ENCODE measurements at regions not wholly inside any gene's neighbourhood (a gene's known extent, or its start where the extent isn't known, plus 50 kb on each side); places are given as distances from the start of the nearest gene placed in this dataset.
"Not testable (repeated sequence)": the region's sequence is repeated elsewhere in the genome, so short reads cannot be mapped to it uniquely, and the experiment has no call there.

DNA sequence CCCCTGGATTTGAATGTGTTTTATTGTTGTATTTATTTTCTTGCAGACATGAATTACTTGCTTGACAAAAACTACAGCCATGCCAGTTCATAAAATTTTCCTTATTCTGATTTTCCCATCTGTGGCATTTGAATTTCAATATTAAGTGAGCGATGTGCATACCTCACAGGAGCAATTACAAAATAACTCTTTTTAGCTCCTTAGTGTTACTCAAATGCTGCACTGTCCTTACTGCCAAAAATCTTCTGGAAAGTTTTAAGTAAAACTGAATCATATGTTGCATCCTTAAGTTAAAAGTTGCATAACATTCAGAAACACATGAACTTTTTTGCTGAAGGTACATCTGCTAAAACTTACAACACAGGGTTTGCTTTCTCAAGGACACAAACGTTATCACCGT, 120.1 kb downstream of the OR4M2 start:
- not testable (repeated sequence) for DNase-seq (ENCODE audit: low read depth)

DNA sequence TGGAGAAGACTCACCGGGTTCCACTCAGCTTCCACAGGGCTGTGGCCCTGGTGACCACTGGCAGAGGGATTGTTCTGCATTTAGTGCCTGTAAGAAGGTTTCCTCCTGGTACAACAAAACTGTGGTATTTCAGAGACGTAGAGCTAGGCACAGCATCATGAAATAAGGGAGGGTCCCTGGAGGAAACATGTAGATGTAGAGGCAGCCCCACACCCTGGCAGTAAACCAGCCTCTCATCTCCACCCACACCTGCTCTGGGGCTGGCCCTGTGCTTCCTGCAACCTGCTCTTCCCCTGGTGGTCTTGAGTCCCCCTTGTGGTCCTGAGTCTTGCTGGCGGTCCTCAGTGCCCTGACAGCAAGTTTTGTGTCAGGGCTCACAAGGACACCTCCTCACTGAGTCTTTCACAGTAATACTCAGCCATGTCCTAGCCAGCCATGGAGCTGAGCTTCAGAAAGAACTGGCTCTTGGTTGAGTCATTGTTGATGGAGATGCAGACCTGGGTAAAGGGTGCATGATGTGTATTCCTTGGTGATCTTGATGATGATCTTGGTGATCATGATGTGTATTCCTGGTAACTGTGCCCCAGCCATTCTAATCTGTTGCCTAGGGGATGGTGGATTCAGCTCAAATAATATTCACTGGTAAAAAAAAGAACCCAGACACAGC, 121.8 kb downstream of the OR4M2 start:
- not testable (repeated sequence) for DNase-seq (ENCODE audit: low read depth)

DNA sequence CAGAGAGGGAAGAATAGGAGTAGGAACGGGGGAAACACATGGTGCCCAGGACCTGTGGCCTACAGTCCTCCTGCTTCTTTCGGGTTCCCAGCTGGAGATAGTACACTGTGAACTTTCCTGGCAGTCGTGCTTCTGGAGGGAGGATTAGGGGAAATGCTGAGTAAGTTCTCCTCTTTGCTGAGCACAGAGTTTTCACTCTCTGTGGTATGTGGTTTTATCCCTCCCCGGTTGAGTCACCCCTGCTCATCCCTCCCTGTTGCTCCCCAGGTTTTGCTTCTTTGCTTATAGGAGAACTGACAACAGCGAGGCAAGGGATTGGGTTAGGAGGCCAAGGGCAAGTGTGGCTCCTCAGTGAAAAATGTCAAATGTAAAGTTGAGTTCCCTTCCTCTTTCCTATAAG, 122.9 kb downstream of the OR4M2 start:
- not testable (repeated sequence) for DNase-seq (ENCODE audit: low read depth)

DNA sequence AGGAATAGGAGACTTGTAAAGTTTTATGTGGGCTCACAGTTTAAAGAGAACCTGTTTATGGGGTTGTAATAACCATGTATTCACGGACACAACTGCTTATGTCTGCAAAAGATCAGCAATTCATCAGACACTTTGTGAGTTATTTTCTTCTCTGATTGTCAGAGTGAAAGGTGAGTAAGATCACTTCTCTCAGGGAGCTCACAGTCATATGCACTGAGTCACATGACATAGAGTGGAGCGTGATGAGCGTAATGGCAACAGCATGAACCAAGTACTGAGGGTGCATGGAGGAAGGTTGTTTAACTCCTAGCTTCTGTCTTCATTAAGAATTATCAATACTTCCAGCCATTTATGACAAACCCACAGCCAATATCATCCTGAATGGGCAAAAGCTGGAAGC, 128.8 kb downstream of the OR4M2 start:
- DNase-seq (ENCODE audit: low read depth): not testable (repeated sequence)

DNA sequence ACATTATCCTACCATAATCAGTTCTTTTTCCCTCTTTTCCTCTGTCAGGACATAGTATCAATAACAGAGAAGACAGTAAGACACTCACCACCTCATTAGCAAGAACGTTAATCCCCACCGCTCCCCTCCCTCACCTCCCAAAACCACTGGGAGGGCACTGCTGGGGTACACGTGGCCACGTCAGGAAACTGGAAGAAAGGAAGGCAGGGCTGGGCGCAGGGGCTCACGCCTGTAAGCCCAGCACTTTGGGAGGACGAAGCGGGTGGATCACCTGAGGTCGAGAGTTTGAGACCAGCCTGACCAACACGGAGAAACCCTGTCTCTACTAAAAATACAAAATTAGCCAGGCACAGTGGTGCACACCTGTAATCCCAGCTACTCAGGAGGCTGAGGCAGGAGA, 142.3 kb downstream of the OR4M2 start:
- DNase-seq (ENCODE audit: low read depth): not testable (repeated sequence)

DNA sequence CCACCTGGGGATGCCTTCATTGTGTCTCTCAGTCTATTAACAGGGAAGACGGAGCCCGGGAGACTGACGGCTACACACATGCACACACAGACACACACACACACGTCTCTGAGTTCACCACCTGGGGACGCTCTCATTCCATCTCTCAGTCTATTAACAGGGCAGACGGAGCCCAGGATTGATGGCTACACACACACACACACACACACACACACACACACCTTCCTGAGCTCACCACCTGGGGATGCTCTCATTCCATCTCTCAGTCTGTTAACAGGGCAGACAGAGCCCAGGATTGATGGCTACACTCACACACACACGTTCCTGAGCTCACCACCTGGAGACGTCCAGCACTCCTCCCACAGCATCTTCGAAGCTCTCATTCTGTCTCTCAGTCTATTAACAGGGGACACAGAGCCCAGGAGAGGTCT, 143.9 kb downstream of the OR4M2 start:
- DNase-seq (ENCODE audit: low read depth): no peak

DNA sequence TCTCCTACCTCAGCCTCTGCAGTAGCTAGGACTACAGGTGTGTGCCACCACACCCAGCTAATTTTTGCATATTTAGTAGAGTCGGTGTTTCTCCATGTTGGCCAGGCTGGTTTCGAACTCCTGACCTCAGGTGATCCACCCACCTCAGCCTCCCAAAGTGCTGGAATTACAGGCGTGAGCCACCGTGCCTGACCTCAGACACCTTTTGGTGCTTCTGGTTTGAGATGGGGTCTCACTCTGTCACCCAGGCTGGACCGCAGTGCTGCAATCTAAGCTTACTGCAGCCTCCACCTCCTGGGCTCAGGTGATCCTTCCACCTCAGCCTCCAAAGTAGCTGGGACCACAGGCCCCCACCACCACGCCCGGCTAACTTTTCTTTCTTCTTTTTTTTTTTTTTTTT, 144.6 kb downstream of the OR4M2 start:
- not testable (repeated sequence) for DNase-seq (ENCODE audit: low read depth)

DNA sequence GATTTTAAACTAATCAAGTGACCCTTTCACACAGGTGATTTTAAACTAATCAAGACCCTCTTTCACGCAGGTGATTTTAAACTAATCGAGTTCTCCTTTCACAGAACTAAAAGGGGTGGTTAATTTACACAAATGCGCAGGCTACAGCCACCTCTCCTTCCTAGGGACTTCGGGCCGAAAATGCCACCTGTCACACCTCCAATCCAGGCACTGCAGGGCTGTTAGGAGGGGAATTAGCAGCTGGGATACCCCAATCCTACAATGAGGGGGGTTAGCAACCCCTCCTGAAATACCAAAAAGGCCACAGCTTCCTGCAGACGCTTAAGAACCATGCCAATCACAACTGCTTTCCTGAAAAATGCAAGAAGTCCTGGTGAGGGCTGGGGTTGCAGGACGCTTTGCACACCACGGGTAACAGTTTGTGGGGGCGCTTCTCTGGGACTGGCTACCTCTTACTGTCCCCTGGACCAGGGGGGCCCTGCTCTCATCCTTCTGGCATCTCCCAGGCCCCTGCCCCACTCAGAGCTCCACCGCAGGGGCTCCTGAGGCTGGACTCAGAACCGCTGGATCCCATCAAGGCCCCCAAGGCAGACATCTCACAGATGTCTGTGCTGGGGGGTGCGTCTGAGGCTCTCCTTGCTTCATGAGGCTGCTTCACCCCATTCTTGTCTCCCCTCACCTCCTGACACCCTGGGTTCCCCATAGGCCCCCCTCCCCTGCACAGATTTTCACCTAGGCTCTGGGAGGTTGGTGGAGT, 145.9 kb downstream of the OR4M2 start:
- no peak for DNase-seq (ENCODE audit: low read depth)

DNA sequence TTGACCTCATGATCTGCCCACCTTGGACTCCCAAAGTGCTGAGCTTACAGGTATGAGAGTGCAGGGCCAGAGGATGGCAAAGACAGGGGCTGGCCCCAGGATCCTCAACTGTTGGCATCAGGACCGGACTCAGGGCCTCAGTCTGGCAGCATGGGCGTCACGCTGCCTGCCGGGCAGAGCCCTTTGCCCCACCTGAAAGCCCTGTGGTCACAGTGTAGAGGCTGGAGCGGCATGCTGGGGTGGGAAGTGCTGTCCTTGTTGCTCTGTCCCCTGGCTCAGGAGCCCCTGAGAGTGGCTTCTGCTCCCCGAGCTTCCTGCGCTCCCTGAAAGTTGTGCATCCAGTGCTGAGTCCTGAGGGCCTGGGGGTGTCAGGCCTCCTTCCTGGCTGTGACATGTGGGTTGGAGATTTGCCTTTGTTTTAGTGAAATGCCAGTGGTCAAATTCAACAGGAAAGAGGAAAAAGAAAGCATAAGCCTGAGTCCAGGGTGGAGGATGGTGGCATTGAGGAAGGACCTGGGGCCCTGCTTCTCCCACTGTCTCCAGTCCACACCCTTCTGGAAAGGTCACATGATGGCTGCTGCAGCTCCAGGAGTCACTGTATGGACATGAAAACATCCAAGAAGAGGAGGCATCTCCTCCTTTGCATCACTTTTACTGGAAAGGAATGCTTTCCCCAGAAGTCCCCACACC, 147.2 kb downstream of the OR4M2 start:
- no peak for DNase-seq (ENCODE audit: low read depth)

DNA sequence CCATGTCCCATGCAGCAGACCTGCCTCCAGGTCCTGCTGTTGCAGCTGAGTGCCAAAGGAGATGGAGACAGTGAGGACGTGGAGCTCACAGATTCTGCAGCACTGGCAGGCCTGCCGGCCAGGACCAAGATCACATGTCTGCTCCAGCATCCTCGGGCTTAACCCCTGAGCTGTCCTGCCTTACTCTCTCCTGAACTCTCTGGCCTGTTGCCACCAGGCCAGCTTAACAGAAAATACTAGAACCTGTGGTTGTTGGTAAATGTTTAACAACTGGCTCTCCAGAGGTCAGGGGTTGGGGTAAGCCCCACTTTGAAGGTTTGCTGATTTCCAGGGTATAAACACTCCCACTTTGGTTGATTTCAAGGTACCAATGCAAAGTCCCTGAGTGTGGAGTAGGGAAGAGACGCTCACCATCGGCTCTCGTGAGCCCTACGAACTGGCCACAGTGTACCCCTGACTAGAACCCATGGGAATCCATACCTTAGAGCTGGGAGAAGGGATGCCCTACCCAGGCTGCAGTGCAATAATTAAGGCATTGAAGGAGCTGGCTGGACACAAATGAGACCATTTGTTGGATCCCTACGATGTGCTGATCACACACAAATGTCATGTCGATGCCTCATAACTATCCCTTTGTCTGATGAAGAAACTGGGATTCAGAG, 147.9 kb downstream of the OR4M2 start:
- no peak for DNase-seq (ENCODE audit: low read depth)

DNA sequence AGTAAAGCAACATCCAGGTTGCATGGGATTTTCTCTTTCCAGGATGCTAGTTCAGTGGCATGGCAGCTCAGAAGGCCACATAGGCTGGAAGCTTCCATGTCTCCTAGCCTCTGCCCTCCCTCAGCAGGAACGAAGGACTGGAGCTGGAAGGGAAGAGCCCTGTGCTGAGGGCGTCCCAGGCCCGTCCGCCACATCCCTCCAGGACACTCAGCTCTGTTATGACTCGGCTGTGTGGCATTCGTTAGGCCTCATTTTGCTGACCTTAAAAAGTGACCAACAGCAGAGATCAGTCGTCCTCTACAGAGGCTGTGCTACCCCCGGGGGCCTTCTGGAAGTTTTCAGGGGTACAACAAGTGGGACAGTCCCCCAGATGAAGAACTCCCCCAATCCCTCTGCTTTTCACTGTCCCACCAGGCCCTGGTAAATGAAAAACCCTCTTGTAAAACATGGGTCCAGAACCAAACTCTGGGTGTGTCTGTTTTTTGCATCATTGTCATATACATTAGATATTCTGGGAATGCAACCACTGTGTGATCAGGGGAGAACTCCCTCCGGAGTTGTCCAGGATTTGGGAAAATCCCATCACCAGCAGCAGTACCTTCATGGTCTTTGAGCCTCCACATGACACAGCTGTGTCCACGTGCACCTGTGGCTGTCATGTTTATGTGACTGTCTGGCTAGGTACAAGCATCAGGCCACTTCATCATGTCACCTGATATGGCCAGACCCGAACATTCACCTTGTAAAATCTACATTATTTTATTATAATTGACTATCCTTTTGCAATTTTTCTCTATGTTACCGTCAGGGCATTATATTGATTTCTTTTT, 149.9 kb downstream of the OR4M2 start:
- DNase-seq (ENCODE audit: low read depth): peak; percentile 70

DNA sequence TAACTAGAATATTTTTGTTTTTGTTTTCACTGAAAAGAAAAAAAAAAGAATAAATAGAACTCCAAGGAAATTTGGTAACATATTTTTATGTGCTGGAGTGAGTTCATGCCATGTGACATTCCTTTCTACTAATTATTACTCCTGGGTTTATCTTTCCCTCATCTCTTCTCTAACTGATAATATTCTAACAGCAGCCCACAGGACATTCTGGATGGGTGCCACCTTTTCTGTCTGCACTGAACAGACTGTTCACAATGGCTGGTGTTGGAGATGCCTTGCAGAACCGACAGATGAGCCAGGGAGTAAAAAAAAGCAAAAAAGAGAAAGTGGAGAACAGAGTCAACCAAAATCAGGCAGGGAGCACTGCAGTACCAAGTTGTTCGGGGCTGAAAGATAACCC, 151.3 kb downstream of the OR4M2 start:
- peak; percentile 66 for DNase-seq (ENCODE audit: low read depth)

DNA sequence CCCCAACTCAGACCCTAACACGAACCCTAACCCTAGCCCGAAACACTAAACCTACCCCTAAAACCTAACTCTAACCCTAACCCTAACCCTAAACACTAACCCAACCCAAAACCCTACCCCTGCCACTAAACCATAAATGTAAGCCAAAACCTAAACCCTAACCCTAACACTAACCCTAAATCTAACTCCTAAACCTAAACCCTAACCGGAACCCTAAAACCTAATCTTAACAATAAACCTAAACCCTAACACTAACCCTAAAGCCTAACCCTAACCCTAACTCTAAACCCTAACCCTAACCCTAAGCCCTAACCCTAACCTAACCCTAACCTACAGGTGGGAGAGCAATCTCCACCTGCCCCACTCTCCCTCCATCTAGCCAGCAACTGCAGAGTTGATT, 152.3 kb downstream of the OR4M2 start:
- no peak for DNase-seq (ENCODE audit: low read depth)

DNA sequence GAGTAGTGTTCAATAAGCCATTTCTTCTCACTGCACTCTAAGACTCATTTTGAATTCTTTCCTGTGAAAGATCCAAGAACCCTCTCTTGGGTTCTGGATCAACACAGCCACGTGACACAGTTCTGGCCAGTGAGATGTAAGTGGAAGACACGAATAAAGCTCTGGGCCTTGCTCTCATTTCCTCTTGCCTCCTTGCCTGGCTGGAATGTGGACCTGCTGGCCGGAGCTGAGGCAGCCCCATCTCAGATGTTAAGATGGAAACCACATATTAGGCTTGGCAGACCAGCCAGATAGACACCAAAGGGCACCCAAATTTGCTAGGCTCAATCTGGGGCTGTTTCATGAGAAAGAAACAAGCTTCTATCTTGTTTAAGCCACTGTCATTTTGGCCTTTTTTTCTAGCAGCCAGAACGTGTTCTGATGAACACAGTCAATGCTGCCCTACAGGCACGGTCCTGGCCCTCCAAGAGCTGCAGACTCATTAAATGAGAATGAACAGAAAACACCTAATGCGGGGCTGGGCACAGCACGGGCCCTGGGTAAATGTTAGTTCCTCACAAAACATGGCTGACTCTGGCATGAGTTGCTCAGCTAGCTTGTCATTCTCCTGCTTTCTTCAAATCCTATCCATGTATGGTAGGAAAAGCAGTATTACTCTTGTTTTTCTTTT, 155.1 kb downstream of the OR4M2 start:
- peak; percentile 43 for DNase-seq (ENCODE audit: low read depth)

DNA sequence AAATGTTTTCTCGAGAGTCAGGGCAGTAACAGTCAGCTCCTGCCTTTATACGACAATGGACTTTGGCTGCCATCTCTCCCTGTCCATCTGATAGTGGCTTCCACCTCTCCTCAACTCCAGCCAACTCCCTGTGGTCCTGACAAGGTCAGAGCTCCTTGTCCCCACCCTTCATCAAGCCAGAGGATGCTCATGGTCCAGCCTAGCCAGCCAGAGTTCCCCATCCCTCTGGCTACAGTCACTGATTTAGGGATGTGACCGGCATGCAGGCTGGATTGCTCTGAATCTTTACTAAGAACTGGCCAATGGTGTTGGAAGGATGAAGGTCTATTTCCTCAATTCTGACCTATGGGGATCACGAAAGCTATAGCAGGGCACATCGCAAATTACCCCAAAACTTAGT, 156.1 kb downstream of the OR4M2 start:
- DNase-seq (ENCODE audit: low read depth): no peak

DNA sequence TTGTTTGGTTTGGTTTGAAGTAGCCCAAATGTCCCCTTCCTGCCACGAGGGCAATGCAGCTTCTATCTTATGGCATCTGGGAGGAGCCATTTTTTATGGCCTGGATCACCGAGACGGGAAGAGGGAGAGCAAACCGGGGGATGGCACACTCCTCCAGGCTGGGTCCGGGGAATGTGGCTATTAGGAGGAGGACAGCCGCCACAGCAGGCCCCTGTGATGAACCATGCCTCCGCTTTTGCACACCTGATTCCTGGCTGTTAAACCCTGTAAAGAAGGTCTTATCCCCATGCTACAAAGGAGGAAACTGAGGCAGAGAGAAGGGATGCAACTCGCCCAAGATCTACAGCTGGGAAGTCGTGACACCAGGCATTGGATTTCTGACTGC, 157.6 kb downstream of the OR4M2 start:
- no peak for DNase-seq (ENCODE audit: low read depth)

DNA sequence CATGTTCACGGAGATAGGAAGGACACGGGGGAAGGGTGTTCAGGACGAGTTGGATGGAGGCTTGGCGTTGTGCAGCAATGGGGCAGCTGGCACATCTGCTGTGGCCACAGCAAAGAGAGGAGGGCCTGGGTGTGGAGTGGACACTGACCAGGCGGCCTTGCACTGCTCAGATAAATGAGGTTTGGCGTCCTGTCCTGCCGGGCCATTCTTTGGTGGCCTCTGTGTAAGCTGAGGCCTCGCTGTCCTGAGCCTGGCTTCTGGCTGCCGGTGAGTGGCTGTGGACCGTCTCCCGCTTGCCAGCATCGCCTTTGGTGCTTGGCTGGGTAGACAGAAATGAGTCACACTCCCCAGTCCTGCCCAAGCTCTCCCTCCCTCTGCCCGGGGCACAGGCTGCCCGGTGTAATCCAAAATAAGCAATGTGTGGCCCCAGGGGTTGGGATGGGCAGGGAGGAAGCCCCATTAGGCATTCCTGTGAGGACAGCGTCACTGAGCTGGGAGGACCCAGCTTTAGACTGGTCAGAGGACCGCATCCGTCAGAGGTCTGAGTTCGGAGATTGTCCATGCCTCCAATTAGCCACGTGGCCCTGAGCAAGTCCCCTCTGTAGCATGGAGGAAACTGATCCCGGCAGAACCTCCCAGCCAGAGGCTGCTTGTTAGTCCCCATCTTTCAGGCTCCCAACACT, 158.1 kb downstream of the OR4M2 start:
- peak; percentile 95 for DNase-seq (ENCODE audit: low read depth)

DNA sequence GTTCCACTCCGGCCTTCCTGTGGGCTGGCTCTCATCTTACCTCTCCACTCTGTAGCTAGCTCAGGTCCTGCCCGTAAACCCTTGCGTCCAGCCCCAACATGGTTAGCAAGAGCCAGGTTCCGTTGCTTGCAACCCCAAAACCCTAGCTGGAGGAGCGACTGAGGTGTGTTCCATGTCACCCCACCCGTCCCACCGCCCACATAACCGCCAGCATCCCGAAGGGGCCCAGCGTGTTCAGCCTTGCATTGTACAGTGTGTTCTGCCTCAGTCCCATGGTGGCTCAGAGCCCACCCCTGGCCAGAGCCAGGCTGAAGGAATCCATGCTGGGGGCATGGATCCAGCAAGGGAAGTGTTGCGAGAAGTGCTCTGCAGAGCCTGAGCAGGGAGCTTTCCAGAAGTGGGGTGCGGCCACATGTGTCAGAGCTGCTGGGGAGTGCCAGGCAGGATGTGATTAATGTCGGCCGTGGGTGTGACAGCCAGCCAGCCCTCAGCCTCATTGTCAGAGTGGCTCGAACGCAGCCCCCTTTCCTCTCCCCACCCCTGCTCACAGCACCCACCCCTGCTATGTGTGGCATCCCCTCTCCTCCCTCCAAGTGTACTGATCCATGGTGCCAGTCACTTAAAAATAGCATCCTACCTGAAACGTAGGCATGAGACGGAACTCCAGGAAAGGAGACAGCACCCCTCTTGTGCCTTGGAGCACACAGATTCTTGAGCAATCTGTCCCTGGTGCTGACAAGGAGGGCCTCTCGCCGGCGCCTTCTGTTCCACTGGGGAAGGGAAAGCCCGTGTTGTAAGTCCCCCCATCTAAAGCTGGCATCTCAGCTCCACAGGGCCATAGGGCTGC, 158.9 kb downstream of the OR4M2 start:
- DNase-seq (ENCODE audit: low read depth): peak; percentile 59

DNA sequence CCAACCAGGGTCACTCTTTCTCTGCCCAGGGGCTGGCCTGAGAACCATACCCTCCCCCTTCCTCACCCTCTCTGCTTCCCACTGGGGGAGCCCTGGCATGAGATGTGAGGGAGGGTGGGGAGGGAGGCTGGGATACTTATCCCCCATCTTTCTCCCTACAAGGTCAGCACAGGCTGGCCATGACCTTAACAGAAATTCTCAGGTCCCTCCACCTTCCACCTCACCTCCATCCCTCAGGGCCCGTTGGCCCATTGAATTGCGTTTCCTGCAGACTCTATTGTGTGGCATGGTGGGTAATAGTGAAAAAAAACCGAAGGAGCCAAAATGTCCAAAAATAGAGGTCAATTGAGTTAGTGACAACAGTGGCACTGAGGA, 159.5 kb downstream of the OR4M2 start:
- DNase-seq (ENCODE audit: low read depth): no peak
